ENCODE measurements at regions not wholly inside any gene's neighbourhood (a gene's known extent, or its start where the extent isn't known, plus 50 kb on each side); places are given as distances from the start of the nearest gene placed in this dataset.

- Histone ChIP-seq H3K14ac (ENCODE audit: insufficient read depth, low read length) (no peak overlapping the region; the same call in 1 of the 2 replicates), H3K9ac (ENCODE audit: extremely low read depth, insufficient read length, low read length) (no peak overlapping the region), H3K18ac (ENCODE audit: insufficient read length, low read depth, low read length) (no peak overlapping the region), H2BK15ac (ENCODE audit: low read depth, low read length) (no peak overlapping the region), H2BK20ac (ENCODE audit: low read depth, low read length, poor library complexity, severe bottlenecking) (no peak overlapping the region), H3K4me2 (ENCODE audit: insufficient read depth, insufficient read length, low read length) (no peak overlapping the region), H3K23me2 (ENCODE audit: insufficient read length, low read depth, low read length, poor library complexity, severe bottlenecking) (no peaks in the 10 kb centered on the region), H3K27ac (ENCODE audit: insufficient read length, low read depth, low read length) (no peak overlapping the region), H4K20me1 (ENCODE audit: control insufficient read depth, insufficient read depth, insufficient read length) (no peaks in the 10 kb centered on the region), H2BK5ac (ENCODE audit: insufficient read length, low read length) (no peak overlapping the region), H3K4me1 (ENCODE audit: insufficient read depth, low read length) (no peaks in the 10 kb centered on the region), H3K23ac (ENCODE audit: insufficient read length, low read depth, low read length) (no peak overlapping the region), H3K4ac (ENCODE audit: low read depth, low read length) (no peak overlapping the region), H3K27me3 (ENCODE audit: insufficient read depth, low read length) (no peaks in the 10 kb centered on the region), H2AFZ (ENCODE audit: low read length) (no peak overlapping the region), H2BK120ac (ENCODE audit: low read depth, low read length, poor library complexity, severe bottlenecking) (no peak overlapping the region), H3K9me3 (ENCODE audit: control insufficient read depth, low read depth, low read length) (no peaks in the 10 kb centered on the region), H4K8ac (replicated peaks; ENCODE audit: insufficient read length, low read depth, low read length) (no peak overlapping the region), H3K56ac (ENCODE audit: insufficient read length, low read depth, low read length) (no peak overlapping the region), H2BK12ac (ENCODE audit: insufficient read length, low read depth, low read length) (no peak overlapping the region), H2AK5ac (ENCODE audit: insufficient read length, low read length) (no peak overlapping the region), H3K79me2 (ENCODE audit: insufficient read depth, low read length) (no peaks in the 10 kb centered on the region), H4K5ac (ENCODE audit: insufficient read length, low read depth, low read length) (no peak overlapping the region), H3K79me1 (ENCODE audit: insufficient read depth, low read depth, low read length, poor library complexity, severe bottlenecking) (no peaks in the 10 kb centered on the region), H3T11ph (ENCODE audit: low read length) (no peak overlapping the region), H4K91ac (ENCODE audit: insufficient read length, low read depth, low read length) (no peak overlapping the region)
- WGBS (ENCODE audit: extremely low coverage, insufficient read length, low lambda C conversion rate): no CpG with 5 or more reads among the region's 10 CpGs
- H3K36me3 Mint-ChIP-seq (ENCODE audit: insufficient read depth in 1 of 3, low read depth in 3 of 3): no peaks in the 10 kb centered on the region
- TF ChIP-seq CTCF (conservative IDR thresholded peaks at IDR 0.05): no peak
- peaks cover 15% of the 10 kb centered on the region for H3K27me3 Mint-ChIP-seq (ENCODE audit: low read depth)
- no peak for DNase-seq
- H3K27ac Mint-ChIP-seq: no peak overlapping the region
- H3K9me3 Mint-ChIP-seq: no peaks in the 10 kb centered on the region; a peak in 1 of 5 replicates
- peaks cover 8 to 12% of the 10 kb centered on the region in 2 experiments for H3K4me1 Mint-ChIP-seq
- H3K4me3 Mint-ChIP-seq: no peak overlapping the region
These were observed 54.1 kb upstream of the WNT11 start for GRCh38 chr11:76260296-76260925.

All from H9 (cell line).